Islet precursor cell (in vitro differentiated cells): ENCODE measurements at regions not wholly inside any gene's neighbourhood (a gene's known extent, or its start where the extent isn't known, plus 50 kb on each side); places are given as distances from the start of the nearest gene placed in this dataset.

Experiments
- DNase-seq: peaks from one replicate; pipeline ENCODE4 v3.0.0-alpha.2; 2018

GRCh38 chr4:180564026-180564425 lies 1679.2 kb upstream of the TENM3 start:
- no peak for DNase-seq

GRCh38 chr4:180564448-180564847 lies 1678.8 kb upstream of the TENM3 start:
- no peak for DNase-seq

GRCh38 chr4:180565856-180566431 lies 1677.3 kb upstream of the TENM3 start:
- DNase-seq: no peak

- DNase-seq: no peak
Measured at GRCh38 chr4:180566492-180566891, 1676.7 kb upstream of the TENM3 start.

GRCh38 chr4:180567080-180567479 lies 1676.1 kb upstream of the TENM3 start:
- no peak for DNase-seq

GRCh38 chr4:180571516-180572055 lies 1671.6 kb upstream of the TENM3 start:
- no peak for DNase-seq

GRCh38 chr4:180578175-180578574 lies 1665.0 kb upstream of the TENM3 start:
- no peak for DNase-seq

- DNase-seq: no peak
Measured at GRCh38 chr4:180581061-180581460, 1662.1 kb upstream of the TENM3 start.

- no peak for DNase-seq
Measured at GRCh38 chr4:180587379-180587778, 1655.8 kb upstream of the TENM3 start.

- DNase-seq: no peak
Measured at GRCh38 chr4:180589575-180589974, 1653.6 kb upstream of the TENM3 start.

- no peak for DNase-seq
Measured at GRCh38 chr4:180596888-180597483, 1646.2 kb upstream of the TENM3 start.

GRCh38 chr4:180598281-180598680 lies 1644.9 kb upstream of the TENM3 start:
- no peak for DNase-seq

GRCh38 chr4:180603791-180604190 lies 1639.4 kb upstream of the TENM3 start:
- DNase-seq: no peak

- DNase-seq: no peak
Measured at GRCh38 chr4:180610324-180610723, 1632.9 kb upstream of the TENM3 start.

GRCh38 chr4:180615746-180616145 lies 1627.5 kb upstream of the TENM3 start:
- no peak for DNase-seq

GRCh38 chr4:180617196-180617595 lies 1626.0 kb upstream of the TENM3 start:
- DNase-seq: peak; percentile 68

GRCh38 chr4:180618396-180618795 lies 1624.8 kb upstream of the TENM3 start:
- DNase-seq: no peak

GRCh38 chr4:180619440-180619839 lies 1623.8 kb upstream of the TENM3 start:
- no peak for DNase-seq

GRCh38 chr4:180622254-180622653 lies 1620.9 kb upstream of the TENM3 start:
- no peak for DNase-seq

GRCh38 chr4:180625653-180626052 lies 1617.5 kb upstream of the TENM3 start:
- DNase-seq: no peak

- DNase-seq: no peak
Measured at GRCh38 chr4:180630012-180630665, 1613.1 kb upstream of the TENM3 start.

GRCh38 chr4:180634306-180634705 lies 1608.9 kb upstream of the TENM3 start:
- DNase-seq: no peak

GRCh38 chr4:180635281-180635680 lies 1607.9 kb upstream of the TENM3 start:
- DNase-seq: peak; percentile 79

- no peak for DNase-seq
Measured at GRCh38 chr4:180636696-180637404, 1606.4 kb upstream of the TENM3 start.
